ENCODE measurements at regions not wholly inside any gene's neighbourhood (a gene's known extent, or its start where the extent isn't known, plus 50 kb on each side); places are given as distances from the start of the nearest gene placed in this dataset.
"Not testable (repeated sequence)": the region's sequence is repeated elsewhere in the genome, so short reads cannot be mapped to it uniquely, and the experiment has no call there.

DNA sequence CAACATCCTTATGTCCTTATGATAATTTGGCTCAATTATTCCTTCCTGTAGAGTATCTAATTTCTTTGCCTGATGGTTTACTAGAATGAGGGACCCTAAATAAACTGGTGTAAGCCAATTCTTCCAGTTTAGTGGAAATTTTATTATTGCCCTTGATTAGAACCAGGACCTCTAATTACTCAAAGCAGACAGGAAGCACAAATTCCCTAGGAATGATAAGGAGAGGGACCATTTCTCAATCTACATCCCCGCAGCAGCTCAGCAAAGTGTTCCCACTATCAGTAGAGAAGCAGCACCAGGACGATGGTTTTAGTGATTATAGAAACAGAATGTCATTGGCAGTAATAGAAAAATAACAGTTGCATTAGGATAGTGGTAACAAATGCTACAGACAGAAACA, 97.1 kb downstream of the PLPPR4 start:
- Mint-ChIP-seq H3K27me3 (no peaks in the 10 kb centered on the region), H3K4me1 (no peaks in the 10 kb centered on the region), H3K9me3 (no peaks in the 10 kb centered on the region), H3K27ac (no peak overlapping the region), H3K4me3 (no peak overlapping the region), H3K36me3 (ENCODE audit: low read depth) (no peaks in the 10 kb centered on the region)
- ChIA-PET POLR2A (no interaction called here), CTCF (no interaction called here)
- no peak for DNase-seq

DNA sequence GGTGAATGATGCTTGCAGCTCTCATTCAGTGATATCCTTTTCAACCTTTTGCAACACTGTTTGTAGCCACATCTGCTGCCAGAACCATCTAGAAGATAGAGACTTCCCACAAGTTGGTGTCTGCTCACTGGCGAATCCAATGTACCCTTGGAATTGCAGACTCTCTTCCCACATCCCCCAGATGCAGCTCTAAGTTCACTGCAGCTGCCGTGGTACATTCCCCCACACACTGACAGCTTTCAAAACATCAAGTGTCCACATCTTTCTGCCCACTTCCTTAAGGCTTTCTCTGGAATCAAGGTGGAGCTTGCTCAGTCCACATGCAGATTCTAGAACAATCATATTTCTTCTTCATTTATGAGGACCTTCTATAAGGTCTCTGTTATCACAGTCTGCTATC, 99.2 kb downstream of the PLPPR4 start:
- H3K27ac Mint-ChIP-seq: no peak overlapping the region
- ChIA-PET POLR2A (no interaction called here), CTCF (no interaction called here)
- H3K4me1 Mint-ChIP-seq: no peaks in the 10 kb centered on the region
- no peak for DNase-seq
- H3K9me3 Mint-ChIP-seq: no peaks in the 10 kb centered on the region
- no peaks in the 10 kb centered on the region for H3K27me3 Mint-ChIP-seq
- no peaks in the 10 kb centered on the region for H3K36me3 Mint-ChIP-seq (ENCODE audit: low read depth)
- H3K4me3 Mint-ChIP-seq: no peak overlapping the region

DNA sequence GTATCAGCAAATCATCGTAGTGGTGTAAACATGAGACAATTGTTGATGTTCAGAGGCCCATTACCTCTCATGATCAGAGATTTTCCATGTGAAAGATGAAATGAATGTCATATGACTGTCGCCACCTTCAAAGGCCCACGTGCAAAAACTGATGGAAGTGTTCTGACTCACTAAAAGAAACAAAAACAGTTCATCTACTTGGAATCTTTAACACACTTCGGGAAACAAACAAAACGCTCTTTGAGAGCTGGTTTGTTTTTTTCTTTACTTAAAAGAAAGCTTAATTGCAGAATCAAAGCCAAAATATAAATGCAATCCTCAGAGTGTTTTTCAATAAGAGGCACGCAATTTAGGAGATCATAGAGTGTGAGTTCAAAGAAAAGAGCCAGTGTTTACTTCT, 100.8 kb downstream of the PLPPR4 start:
- Mint-ChIP-seq H3K27me3 (no peaks in the 10 kb centered on the region), H3K4me3 (no peak overlapping the region), H3K27ac (no peak overlapping the region), H3K4me1 (no peaks in the 10 kb centered on the region), H3K9me3 (no peaks in the 10 kb centered on the region), H3K36me3 (ENCODE audit: low read depth) (no peaks in the 10 kb centered on the region)
- DNase-seq: no peak
- CTCF ChIA-PET: interaction anchor here (1.4 kb wide), 1 partner anchor 117 kb away, joined by 3 read pairs; no protein-coding TSS in a partner anchor
- POLR2A ChIA-PET: no interaction called here

DNA sequence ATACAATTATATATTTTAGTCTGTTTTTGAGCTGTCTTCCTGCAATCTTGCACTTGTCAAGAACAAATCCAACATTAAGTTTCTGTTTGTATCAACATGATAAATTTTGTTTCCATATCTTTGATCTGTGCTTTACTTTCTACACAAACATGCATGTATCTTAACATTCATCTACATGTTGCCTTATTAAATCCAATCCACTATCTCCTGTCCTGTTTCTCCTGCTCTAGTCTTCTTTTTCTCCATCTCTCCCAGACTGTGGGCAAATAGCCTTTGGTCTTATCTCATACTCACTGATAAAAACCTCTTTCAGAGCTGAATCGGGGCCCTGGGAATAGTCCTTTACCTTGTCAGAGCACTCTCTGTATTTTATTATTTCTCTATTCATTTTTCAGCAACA, 101.3 kb downstream of the PLPPR4 start:
- no peak overlapping the region for H3K27ac Mint-ChIP-seq
- no peaks in the 10 kb centered on the region for H3K27me3 Mint-ChIP-seq
- H3K36me3 Mint-ChIP-seq (ENCODE audit: low read depth): no peaks in the 10 kb centered on the region
- H3K4me3 Mint-ChIP-seq: no peak overlapping the region
- no peaks in the 10 kb centered on the region for H3K4me1 Mint-ChIP-seq
- CTCF ChIA-PET: interaction anchor here (1.4 kb wide), 1 partner anchor 116 kb away, joined by 3 read pairs; no protein-coding TSS in a partner anchor
- no peak for DNase-seq
- no peaks in the 10 kb centered on the region for H3K9me3 Mint-ChIP-seq
- POLR2A ChIA-PET: no interaction called here

DNA sequence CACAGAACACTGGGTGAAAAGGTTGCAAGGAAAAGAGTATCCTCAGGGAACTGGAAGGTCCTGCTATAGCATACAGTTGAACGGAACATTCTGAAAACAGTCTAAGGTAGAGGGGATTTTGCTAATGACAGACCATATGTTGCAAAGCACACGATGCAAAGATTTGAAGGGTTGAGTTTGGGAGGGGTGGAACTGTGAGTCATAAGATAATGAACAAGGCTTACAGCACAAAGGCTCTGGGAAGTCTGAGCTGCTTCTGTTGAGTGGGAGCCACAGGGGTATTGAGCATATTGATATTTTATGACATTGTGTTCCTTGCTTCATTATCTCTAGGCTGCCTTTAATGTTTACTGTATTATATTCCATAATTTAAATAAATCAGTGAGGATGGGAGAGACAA, 104.9 kb downstream of the PLPPR4 start:
- Mint-ChIP-seq H3K27ac (no peak overlapping the region), H3K9me3 (no peaks in the 10 kb centered on the region), H3K27me3 (no peaks in the 10 kb centered on the region), H3K4me1 (no peaks in the 10 kb centered on the region), H3K36me3 (ENCODE audit: low read depth) (no peaks in the 10 kb centered on the region), H3K4me3 (no peak overlapping the region)
- CTCF ChIA-PET: no interaction called here
- DNase-seq: no peak
- POLR2A ChIA-PET: no interaction called here

DNA sequence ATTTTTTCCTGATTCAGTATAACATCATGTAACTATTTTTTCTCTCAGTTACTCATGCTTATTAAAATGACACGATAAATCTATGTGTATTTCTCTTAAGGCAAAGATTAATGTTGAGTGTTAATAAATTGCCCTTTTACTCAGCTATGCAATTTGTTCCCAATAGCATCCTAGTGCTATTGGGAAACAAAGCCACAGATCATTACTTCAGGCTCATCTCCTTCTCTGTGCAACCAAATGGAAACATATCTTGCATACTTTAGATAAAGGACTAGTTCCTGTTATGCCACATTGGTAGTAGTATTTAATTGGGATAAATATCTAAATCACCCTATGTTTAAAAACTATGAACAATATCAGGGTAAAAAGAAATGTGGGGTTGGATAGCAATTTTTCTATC, 106.2 kb downstream of the PLPPR4 start:
- Mint-ChIP-seq H3K9me3 (no peaks in the 10 kb centered on the region), H3K27me3 (no peaks in the 10 kb centered on the region), H3K4me3 (no peak overlapping the region), H3K27ac (no peak overlapping the region), H3K36me3 (ENCODE audit: low read depth) (no peaks in the 10 kb centered on the region), H3K4me1 (no peaks in the 10 kb centered on the region)
- CTCF ChIA-PET: no interaction called here
- no peak for DNase-seq
- POLR2A ChIA-PET: no interaction called here

DNA sequence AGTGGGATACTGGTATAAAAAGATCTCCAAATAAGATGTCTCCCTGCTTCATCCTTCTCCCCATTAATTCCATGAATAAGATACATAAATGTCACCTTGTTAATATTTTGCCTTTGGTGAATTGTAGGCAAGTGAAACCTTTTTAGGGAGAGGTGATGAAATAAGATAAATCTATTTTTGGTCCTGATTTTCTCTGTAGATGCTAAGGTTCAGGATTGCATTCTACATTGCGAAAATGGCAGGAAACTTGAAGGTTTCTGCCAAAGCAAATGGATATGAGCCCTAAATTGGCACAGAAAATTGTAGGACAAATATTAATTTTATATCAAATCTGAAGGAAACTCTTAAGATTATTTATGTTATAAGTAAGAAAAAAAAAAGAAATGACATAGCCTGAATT, 107.1 kb downstream of the PLPPR4 start:
- Mint-ChIP-seq H3K4me1 (no peaks in the 10 kb centered on the region), H3K36me3 (ENCODE audit: low read depth) (no peaks in the 10 kb centered on the region)

DNA sequence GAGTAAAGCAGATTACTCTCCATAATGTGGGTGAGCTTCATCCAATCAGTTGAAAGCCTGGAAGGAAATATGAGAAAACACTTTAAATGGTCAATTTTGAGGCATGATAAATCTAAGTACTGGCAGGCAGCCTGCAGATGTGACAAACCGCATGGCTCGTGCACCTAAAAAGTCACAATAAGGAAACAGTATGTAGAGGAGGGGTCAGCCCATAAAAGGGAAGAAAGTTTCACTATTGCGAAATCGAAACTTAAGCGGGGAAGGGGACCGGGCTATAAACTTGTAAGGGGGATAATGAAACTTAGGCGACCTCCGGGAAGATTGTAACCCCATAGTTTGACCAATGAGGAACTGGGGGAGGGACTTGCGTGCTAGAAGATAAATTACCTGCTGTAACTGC, 109.8 kb downstream of the PLPPR4 start:
- Mint-ChIP-seq H3K36me3 (ENCODE audit: low read depth) (no peaks in the 10 kb centered on the region), H3K4me1 (no peaks in the 10 kb centered on the region), H3K27me3 (no peaks in the 10 kb centered on the region), H3K27ac (no peak overlapping the region), H3K9me3 (no peaks in the 10 kb centered on the region), H3K4me3 (no peak overlapping the region)
- DNase-seq: no peak
- ChIA-PET CTCF (no interaction called here), POLR2A (no interaction called here)

More for the DNA sequence above, 107.1 kb downstream of the PLPPR4 start:
- ChIA-PET POLR2A (no interaction called here), CTCF (no interaction called here)
- H3K9me3 Mint-ChIP-seq: no peaks in the 10 kb centered on the region
- H3K4me3 Mint-ChIP-seq: no peak overlapping the region
- no peak for DNase-seq
- no peaks in the 10 kb centered on the region for H3K27me3 Mint-ChIP-seq
- no peak overlapping the region for H3K27ac Mint-ChIP-seq

DNA sequence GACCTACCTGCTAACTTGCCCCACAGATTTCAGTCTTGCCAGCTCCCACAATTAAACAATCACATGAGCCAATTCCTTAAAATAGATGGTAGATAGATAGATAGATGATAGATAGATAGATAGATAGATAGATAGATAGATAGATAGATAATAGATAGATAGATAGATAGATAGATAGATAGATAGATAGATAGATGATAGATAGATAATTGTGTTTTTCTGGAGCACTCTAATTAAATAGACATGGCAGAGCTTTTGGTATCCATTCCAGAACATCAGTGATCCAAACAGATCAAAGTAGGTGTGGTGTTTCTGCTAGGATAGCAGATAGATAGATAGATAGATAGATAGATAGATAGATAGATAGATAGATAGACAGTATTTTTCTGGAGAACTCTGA, 110.4 kb downstream of the PLPPR4 start:
- POLR2A ChIA-PET; H3K4me3 Mint-ChIP-seq; CTCF ChIA-PET; H3K27me3 Mint-ChIP-seq; H3K4me1 Mint-ChIP-seq; H3K36me3 Mint-ChIP-seq (ENCODE audit: low read depth); H3K9me3 Mint-ChIP-seq; DNase-seq; H3K27ac Mint-ChIP-seq: not testable (repeated sequence)

DNA sequence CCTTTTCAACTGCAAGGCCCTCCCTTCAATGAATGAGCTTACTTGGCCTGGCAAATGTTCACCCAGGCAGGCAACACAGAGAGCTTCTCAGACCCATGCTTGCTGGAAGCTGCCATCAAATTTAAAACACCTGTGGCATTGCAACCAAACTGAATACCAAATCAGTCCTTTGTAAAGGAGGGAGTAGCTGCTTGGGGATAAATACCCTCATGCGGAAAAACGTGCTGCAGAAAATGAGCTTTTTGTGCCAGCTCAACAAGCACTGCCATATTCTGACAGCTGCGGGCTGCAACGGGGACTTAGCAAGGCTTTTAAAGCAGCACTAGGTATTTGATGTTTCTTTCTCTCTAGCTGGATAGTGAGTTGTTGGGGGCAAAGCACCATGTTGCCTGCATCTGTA, 119.7 kb downstream of the PLPPR4 start:
- no peaks in the 10 kb centered on the region for H3K36me3 Mint-ChIP-seq (ENCODE audit: low read depth)
- no peaks in the 10 kb centered on the region for H3K4me1 Mint-ChIP-seq
- no peaks in the 10 kb centered on the region for H3K27me3 Mint-ChIP-seq
- H3K4me3 Mint-ChIP-seq: no peak overlapping the region
- no peaks in the 10 kb centered on the region for H3K9me3 Mint-ChIP-seq
- no peak overlapping the region for H3K27ac Mint-ChIP-seq
- ChIA-PET POLR2A (no interaction called here), CTCF (no interaction called here)
- DNase-seq: no peak

DNA sequence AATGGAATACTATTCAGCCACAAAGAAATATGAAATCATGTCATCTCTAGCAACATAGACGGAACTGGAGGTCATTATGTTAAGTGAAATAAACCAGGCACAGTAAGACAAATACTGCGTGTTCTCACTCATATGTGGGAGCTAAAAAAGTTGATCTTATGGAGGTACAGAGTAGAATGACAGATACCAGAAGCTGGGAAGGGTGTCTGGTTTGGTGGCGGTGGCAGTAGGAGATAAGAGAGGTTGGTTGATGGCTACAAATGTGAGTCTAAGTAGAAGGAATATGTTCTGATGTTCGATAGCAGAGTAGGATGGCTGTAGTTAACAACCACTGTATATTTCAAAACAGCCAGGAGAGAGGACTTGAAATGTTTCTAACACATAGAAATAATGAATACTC, 121.6 kb downstream of the PLPPR4 start:
- ChIA-PET POLR2A (no interaction called here), CTCF (no interaction called here)
- no peaks in the 10 kb centered on the region for H3K36me3 Mint-ChIP-seq (ENCODE audit: low read depth)
- H3K4me1 Mint-ChIP-seq: no peaks in the 10 kb centered on the region
- H3K27ac Mint-ChIP-seq: no peak overlapping the region
- H3K4me3 Mint-ChIP-seq: no peak overlapping the region
- DNase-seq: no peak
- no peaks in the 10 kb centered on the region for H3K27me3 Mint-ChIP-seq
- H3K9me3 Mint-ChIP-seq: no peaks in the 10 kb centered on the region

DNA sequence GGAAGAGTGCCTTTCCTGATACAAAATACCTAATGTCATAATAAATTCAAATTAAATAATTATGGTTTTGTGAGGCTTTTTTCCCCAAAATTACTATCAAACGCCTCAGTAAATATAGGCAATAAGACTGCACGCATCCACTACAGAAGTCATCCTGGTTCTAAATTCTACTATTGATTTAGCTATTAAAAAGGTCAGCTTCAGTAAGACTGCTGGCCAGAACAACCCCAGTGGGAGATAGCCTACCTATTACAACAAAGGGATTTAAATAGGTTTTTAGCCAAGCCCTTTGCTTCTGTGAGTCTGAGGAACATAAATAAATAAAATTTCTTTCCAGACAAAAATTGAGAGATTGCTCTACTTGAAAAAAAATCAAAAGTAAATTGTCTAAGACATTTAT, 132.1 kb downstream of the PLPPR4 start:
- H3K4me3 Mint-ChIP-seq: no peak overlapping the region
- ChIA-PET CTCF (interaction anchor here (0.5 kb wide), 1 partner anchor 151 kb away, joined by 3 read pairs; no protein-coding TSS in a partner anchor), POLR2A (no interaction called here)
- H3K27me3 Mint-ChIP-seq: no peaks in the 10 kb centered on the region
- DNase-seq: no peak
- no peaks in the 10 kb centered on the region for H3K9me3 Mint-ChIP-seq
- H3K36me3 Mint-ChIP-seq (ENCODE audit: low read depth): no peaks in the 10 kb centered on the region
- H3K27ac Mint-ChIP-seq: no peak overlapping the region
- H3K4me1 Mint-ChIP-seq: no peaks in the 10 kb centered on the region

DNA sequence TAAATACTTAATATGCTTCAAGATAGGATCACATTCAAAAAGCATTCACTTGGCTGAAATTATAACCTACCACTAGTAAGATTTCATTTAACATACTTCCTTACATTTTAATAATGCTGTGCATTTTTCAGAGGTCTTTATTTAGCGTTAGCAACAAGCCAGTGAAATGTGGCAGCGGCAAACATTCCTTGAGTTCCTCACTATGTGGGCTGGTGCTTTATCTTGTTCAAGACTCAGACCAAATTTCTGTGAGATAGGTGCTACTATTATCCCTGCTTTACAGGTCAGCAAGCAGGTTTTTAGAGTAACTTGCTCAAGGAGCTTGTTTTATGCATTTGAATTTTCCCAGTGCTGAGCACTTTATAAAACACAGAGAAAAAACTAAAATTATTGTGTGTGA, 132.7 kb downstream of the PLPPR4 start:
- ChIA-PET POLR2A (no interaction called here), CTCF (interaction anchor here (0.5 kb wide), 1 partner anchor 151 kb away, joined by 3 read pairs; no protein-coding TSS in a partner anchor)
- DNase-seq: no peak
- no peaks in the 10 kb centered on the region for H3K27me3 Mint-ChIP-seq
- H3K4me3 Mint-ChIP-seq: no peak overlapping the region
- H3K27ac Mint-ChIP-seq: no peak overlapping the region
- H3K36me3 Mint-ChIP-seq (ENCODE audit: low read depth): no peaks in the 10 kb centered on the region
- no peaks in the 10 kb centered on the region for H3K4me1 Mint-ChIP-seq
- H3K9me3 Mint-ChIP-seq: no peaks in the 10 kb centered on the region

DNA sequence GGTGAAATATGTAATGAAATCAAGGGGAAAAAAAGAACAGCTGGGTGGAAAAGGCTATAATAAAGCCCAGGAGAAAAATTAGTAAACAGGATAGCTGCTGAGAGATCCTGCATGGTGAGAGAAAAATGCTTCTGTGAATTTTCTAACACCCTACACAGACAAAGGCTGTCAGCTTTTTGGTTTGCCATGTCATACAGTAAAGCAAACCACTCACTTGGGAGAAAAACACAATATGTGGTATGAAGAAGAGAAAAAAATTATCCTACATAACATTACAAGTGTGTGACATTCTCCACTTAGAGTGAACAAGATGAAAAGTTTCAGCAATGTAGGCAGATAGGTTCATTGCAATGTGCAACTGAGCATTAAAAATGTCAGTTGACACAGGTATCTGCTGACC, 133.6 kb downstream of the PLPPR4 start:
- POLR2A ChIA-PET: no interaction called here
- CTCF ChIA-PET: no interaction called here
- Mint-ChIP-seq H3K4me1 (no peaks in the 10 kb centered on the region), H3K36me3 (ENCODE audit: low read depth) (no peaks in the 10 kb centered on the region), H3K27ac (no peak overlapping the region), H3K9me3 (no peaks in the 10 kb centered on the region), H3K4me3 (no peak overlapping the region), H3K27me3 (no peaks in the 10 kb centered on the region)
- DNase-seq: no peak

DNA sequence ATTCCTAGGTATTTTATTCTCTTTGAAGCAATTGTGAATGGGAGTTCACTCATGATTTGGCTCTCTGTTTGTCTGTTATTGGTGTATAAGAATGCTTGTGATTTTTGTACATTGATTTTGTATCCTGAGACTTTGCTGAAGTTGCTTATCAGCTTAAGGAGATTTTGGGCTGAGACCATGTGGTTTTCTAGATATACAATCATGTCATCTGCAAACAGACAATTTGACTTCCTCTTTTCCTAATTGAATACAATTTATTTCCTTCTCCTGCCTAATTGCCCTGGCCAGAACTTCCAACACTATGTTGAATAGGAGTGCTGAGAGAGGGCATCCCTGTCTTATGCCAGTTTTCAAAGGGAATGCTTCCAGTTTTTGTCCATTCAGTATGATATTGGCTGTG, 137.3 kb downstream of the PLPPR4 start:
- H3K27me3 Mint-ChIP-seq; POLR2A ChIA-PET; CTCF ChIA-PET; H3K36me3 Mint-ChIP-seq (ENCODE audit: low read depth); H3K9me3 Mint-ChIP-seq; H3K27ac Mint-ChIP-seq; DNase-seq; H3K4me3 Mint-ChIP-seq; H3K4me1 Mint-ChIP-seq: not testable (repeated sequence)

All from activated CD4-positive, alpha-beta memory T cell treated with anti-CD3 and anti-CD28 coated beads, Interleukin-2, amount 10 ng/mL, durations not matched to agents 7 days and 5 days (primary cell).